ENCODE measurements at regions not wholly inside any gene's neighbourhood (a gene's known extent, or its start where the extent isn't known, plus 50 kb on each side); places are given as distances from the start of the nearest gene placed in this dataset.

DNA sequence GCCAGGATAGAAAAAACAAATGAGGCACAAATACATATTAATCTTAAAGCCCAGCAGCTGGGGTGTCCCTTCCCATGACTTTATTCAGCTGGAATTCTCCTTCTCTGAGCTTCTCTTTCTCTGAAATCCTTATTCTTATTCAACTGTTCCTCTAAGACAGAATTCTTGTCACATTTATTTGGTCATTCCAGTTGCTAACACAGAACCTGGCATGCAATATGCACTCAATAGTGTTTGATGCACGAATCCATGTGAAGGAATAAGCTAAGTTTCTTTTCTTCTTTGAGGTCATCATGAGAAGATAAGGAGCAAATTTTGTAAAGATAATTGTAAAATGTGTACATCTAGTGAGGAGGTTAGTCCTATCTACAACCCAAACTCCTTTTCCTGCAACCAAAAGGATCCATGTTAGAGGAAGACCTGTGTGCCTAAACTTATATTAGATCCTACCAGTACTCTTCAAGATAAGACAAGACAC lies 154.2 kb upstream of the KCNMB2 start:
- no peak overlapping the region for H3K4me3 ChIP-seq
- no peaks in the 10 kb centered on the region for H3K9me3 ChIP-seq
- TF ChIP-seq EP300 (IDR thresholded peaks at IDR 0.05) (no peak), POLR2A (IDR thresholded peaks at IDR 0.05; ENCODE audit: low read depth) (no peak), POLR2AphosphoS5 (IDR thresholded peaks at IDR 0.05) (no peak)
- TF ChIP-seq, protein P1, sequence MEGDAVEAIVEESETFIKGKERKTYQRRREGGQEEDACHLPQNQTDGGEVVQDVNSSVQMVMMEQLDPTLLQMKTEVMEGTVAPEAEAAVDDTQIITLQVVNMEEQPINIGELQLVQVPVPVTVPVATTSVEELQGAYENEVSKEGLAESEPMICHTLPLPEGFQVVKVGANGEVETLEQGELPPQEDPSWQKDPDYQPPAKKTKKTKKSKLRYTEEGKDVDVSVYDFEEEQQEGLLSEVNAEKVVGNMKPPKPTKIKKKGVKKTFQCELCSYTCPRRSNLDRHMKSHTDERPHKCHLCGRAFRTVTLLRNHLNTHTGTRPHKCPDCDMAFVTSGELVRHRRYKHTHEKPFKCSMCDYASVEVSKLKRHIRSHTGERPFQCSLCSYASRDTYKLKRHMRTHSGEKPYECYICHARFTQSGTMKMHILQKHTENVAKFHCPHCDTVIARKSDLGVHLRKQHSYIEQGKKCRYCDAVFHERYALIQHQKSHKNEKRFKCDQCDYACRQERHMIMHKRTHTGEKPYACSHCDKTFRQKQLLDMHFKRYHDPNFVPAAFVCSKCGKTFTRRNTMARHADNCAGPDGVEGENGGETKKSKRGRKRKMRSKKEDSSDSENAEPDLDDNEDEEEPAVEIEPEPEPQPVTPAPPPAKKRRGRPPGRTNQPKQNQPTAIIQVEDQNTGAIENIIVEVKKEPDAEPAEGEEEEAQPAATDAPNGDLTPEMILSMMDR (IDR thresholded peaks at IDR 0.05): no peak
- H3K27ac ChIP-seq (replicated peaks in 1 of 4): peak overlapping the region in 3 of 4 donors; percentile 28 to 52 (median 30)
- peaks cover 28 to 39% (median 37%) of the 10 kb centered on the region in 4 donors for H3K4me1 ChIP-seq
- no peak for DNase-seq (ENCODE audit: extremely low spot score)
- no peaks in the 10 kb centered on the region for H3K27me3 ChIP-seq
- no peaks in the 10 kb centered on the region for H3K36me3 ChIP-seq
- WGBS: 55% methylated on average over 1 of the region's 1 CpG
- intact Hi-C loops (cut with DNase I): loop anchor here (5.0 to 10.0 kb wide), 3 partner anchors 1187 to 1510 kb away; partner anchors contain the start of gene TBL1XR1

DNA sequence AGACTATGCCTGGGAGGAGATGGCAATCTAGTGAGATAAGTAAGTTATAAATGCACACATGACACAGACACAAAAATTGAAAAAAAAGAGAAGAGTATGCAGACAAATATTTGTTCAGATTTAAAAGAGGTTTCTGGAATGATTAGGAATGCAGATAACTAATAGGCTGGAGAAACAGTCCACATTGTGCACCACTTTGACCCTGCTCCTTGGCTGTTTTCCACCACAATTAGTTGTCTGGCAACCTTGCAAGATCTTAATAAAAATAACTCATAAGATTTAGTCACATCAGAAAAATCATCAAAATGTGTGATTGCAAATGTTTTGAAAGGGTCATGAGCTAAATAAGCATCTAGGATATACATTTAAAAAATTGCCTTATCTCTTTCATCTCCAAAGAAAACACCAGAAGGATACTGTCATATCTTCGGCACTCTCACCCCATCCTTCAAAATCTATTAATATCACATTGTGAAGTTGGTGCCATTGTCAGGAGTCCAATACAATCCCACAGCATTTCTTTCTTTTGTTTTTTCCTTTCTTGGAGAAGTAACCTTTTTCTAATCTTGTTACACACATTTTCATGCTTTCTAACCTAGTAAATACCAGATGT lies 153.7 kb upstream of the KCNMB2 start:
- no peaks in the 10 kb centered on the region for H3K27me3 ChIP-seq
- no peaks in the 10 kb centered on the region for H3K9me3 ChIP-seq
- TF ChIP-seq, protein P1 (IDR thresholded peaks at IDR 0.05): no peak
- TF ChIP-seq POLR2AphosphoS5 (IDR thresholded peaks at IDR 0.05) (no peak), POLR2A (IDR thresholded peaks at IDR 0.05; ENCODE audit: low read depth) (no peak), EP300 (IDR thresholded peaks at IDR 0.05) (no peak)
- DNase-seq (ENCODE audit: extremely low spot score): no peak
- peaks cover 28 to 39% (median 37%) of the 10 kb centered on the region in 4 donors for H3K4me1 ChIP-seq
- H3K4me3 ChIP-seq: no peak overlapping the region
- peak overlapping the region; percentile 43 to 68 (median 58) for H3K27ac ChIP-seq (replicated peaks in 1 of 4)
- no peaks in the 10 kb centered on the region for H3K36me3 ChIP-seq
- intact Hi-C loops (cut with DNase I): loop anchor here (5.0 to 10.0 kb wide), 3 partner anchors 1188 to 1510 kb away; partner anchors contain the start of gene TBL1XR1
- 17% methylated on average over 1 of the region's 1 CpG for WGBS

DNA sequence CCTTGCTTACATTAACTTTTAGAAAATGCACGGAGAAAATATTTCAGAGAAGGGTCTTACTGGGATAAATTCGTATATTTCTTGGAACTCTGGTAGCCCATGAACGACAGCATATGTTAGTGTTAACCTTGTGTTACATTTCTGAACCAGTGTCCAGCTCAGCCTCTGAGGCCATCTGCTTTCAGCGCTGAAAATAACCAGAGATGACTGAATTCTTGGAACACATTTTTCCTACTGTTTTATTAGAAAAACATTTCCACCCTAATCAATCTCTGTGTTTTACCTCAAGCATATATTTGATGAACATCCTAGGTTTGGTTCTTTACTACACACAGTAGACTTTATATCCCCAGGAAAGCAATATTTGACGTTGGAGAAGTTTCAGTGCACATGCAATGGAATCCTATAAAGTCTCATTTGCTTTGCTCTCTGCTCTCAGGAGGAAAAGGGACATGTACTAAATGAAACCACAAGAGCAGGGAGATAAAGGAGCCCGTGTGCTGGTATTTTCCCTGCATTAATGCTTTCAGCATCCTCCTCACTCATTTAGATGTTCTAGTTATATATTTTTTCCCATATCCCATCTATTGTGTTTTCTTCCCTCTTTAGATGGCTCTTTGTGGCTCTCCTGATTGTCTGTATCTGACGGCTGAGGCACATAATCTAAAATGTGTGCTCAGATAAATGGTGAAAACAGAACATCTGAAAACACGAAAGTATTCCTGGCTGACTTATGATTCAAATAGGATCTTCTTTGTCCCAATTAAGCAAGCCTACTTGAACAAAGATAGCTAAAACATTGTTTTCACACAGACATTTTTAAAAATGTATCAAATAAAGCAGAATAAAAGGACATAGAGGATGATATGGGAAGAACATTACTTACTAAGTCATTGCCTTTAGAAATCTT lies 151.7 kb upstream of the KCNMB2 start:
- TF ChIP-seq, protein P1 (IDR thresholded peaks at IDR 0.05): peak in 2 of 3 experiments; percentile 35 to 39
- no peak for TF ChIP-seq POLR2AphosphoS5 (IDR thresholded peaks at IDR 0.05)
- intact Hi-C loops (cut with DNase I): loop anchor here (5.0 to 10.0 kb wide), 4 partner anchors 1190 to 1872 kb away; partner anchors contain the start of gene TBL1XR1
- Histone ChIP-seq H3K27me3 (no peaks in the 10 kb centered on the region), H3K4me1 (peaks cover 28 to 39% (median 37%) of the 10 kb centered on the region in 4 donors), H3K36me3 (no peaks in the 10 kb centered on the region), H3K27ac (replicated peaks in 1 of 4) (peak overlapping the region; percentile 52 to 71 (median 66)), H3K4me3 (peak overlapping the region in 1 of 4 donors; percentile 3), H3K9me3 (no peaks in the 10 kb centered on the region)
- DNase-seq (ENCODE audit: extremely low spot score): no peak
- WGBS: 40% methylated on average over 8 of the region's 8 CpGs

DNA sequence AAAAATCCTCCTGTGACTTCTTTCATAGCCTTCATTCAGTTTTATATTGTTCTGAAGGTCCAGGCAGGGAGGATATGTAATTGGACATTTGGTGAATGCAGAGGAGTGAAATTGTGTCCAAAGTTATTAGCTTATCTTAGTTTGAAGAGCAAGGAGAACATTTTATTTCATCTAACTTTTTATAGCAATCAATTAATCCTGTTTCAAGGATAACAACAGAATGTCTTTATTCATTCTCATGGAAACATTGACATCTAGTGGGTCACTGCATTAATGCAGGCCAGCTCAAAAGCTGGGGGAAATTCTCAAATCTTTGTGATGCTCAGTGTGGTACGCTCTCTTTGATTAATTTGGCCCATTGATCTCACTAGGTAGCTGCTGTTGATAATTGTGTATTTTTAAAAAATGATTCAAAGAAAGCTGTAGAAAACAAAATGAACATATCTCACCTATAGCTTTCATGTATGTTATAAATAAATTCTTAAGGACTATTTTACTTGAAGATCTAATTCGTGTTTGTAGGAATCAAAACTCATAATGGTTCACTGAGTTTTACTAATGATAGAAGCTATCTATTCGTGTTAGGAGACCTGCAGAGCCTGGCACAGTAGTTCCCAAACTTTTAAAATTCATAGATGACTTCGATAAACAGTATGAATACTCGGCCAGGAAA lies 150.8 kb upstream of the KCNMB2 start:
- no peaks in the 10 kb centered on the region for H3K27me3 ChIP-seq
- TF ChIP-seq POLR2AphosphoS5 (IDR thresholded peaks at IDR 0.05) (no peak), EP300 (IDR thresholded peaks at IDR 0.05) (no peak)
- TF ChIP-seq, protein P1 (IDR thresholded peaks at IDR 0.05): peak; percentile 88 to 92 (median 91)
- 60% methylated on average over 5 of the region's 5 CpGs for WGBS
- no peaks in the 10 kb centered on the region for H3K9me3 ChIP-seq
- intact Hi-C loops (cut with DNase I): loop anchor here (5.0 to 10.0 kb wide), 3 partner anchors 1191 to 1873 kb away; partner anchors contain the start of gene TBL1XR1
- peak overlapping the region in 3 of 4 donors; percentile 52 to 68 (median 65) for H3K27ac ChIP-seq (replicated peaks in 1 of 4)
- no peak for DNase-seq (ENCODE audit: extremely low spot score)
- peaks cover 28 to 39% (median 37%) of the 10 kb centered on the region in 4 donors for H3K4me1 ChIP-seq
- H3K4me3 ChIP-seq: no peak overlapping the region
- no peaks in the 10 kb centered on the region for H3K36me3 ChIP-seq
